D721Med (cell line): ENCODE measurements at regions not wholly inside any gene's neighbourhood (a gene's known extent, or its start where the extent isn't known, plus 50 kb on each side); places are given as distances from the start of the nearest gene placed in this dataset.

Experiments
- DNase-seq: peaks from one replicate; pipeline ENCODE4 v3.0.0; 2011; ENCODE audit warnings: low spot score; ENCODE audit not compliant: insufficient read length
- FAIRE-seq: peaks from 2 replicates; lab custom pipeline; 2011; peaks lifted over from hg19 to GRCh38; lab: Jason Lieb, UNC
- CTCF ChIP-seq: IDR thresholded peaks from 2 replicates; pipeline ENCODE4 v1.5.1; 2012; ENCODE audit warnings: mild to moderate bottlenecking, control low read depth; ENCODE audit not compliant: insufficient read depth; ENCODE audit errors: missing control alignments

GRCh38 chr5:144013816-144014215 is 156.6 kb downstream of the YIPF5 start:
- no peak for FAIRE-seq
- TF ChIP-seq CTCF: no peak
- DNase-seq: no peak

- no peak for TF ChIP-seq CTCF
- no peak for FAIRE-seq
- DNase-seq: no peak
Observed at GRCh38 chr5:144015961-144016360, 154.5 kb downstream of the YIPF5 start.

DNA sequence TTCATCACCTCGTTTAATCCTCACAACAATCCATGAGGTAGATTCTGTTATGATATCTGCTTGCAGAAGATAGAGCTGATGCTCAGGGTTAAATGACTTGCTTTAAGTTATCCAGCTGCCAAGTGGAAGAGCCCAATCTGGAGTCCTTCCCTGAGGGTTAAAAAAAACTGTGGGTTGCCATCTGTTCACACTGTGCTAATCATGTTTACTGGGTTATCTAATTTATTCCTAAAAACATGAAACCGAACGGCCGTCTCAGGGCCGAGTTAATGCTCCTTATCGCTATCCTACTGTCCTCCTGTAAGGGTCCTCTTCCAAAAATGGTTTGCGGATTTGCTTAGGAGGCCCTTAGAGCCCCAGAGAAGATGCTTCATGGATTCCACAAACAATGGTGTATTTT is 153.3 kb downstream of the YIPF5 start:
- no peak for DNase-seq
- no peak for TF ChIP-seq CTCF
- peak; percentile 41 for FAIRE-seq

GRCh38 chr5:144017631-144018030 is 152.8 kb downstream of the YIPF5 start:
- TF ChIP-seq CTCF: no peak
- FAIRE-seq (peak; percentile 51), DNase-seq (no peak)

GRCh38 chr5:144024090-144024489 is 146.4 kb downstream of the YIPF5 start:
- DNase-seq: no peak
- no peak for TF ChIP-seq CTCF
- FAIRE-seq: no peak

- FAIRE-seq (no peak), DNase-seq (no peak)
- TF ChIP-seq CTCF: no peak
Observed at GRCh38 chr5:144024545-144024944, 145.9 kb downstream of the YIPF5 start.

DNA sequence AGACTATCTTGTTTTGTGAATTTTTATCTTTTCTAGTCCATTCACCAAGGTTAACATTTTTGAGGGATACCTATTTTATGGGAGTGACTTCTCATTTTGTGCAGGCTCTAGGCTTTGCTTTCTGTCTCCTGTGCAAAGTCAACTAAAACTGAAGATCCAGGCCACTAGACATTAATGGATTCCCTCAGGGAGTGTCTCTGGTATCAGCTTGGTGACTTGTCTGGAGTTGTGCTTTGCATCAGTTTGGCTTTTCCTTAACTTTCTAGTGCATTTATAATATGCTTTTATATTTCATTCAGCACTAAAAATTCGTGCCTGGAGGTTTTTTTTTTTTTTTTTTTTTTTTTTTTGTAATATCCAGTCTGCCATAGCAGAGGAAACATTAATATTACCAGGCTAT is 144.2 kb downstream of the YIPF5 start:
- FAIRE-seq (no peak), DNase-seq (no peak)
- TF ChIP-seq CTCF: no peak
